Cerebellar cortex (tissue), 1 donor: ENCODE measurements at regions not wholly inside any gene's neighbourhood (a gene's known extent, or its start where the extent isn't known, plus 50 kb on each side); places are given as distances from the start of the nearest gene placed in this dataset.
"Not testable (repeated sequence)": the region's sequence is repeated elsewhere in the genome, so short reads cannot be mapped to it uniquely, and the experiment has no call there.

Source experiments
- DNase-seq: peaks from one replicate; pipeline ENCODE4 v3.0.0-alpha.2; 2015; ENCODE audit warnings: low spot score

DNA sequence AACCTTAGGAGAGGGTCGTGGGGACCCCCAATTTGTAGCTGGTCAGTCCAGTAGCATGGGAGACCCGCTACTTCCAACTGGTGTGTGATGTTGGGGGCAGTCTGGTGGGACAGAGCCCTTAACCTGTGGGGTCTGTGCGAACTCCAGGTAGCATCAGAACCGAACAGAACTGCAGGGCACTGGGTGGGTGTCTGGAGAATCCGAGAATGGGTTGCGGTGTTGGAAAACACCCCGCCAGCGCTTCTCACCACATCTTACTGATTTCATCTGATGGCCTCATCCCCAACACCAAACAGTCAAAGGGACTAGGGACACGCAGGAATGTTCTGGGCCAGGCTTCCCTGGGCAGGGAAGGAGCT, 89.3 kb downstream of the KCNJ18 start:
- not testable (repeated sequence) for DNase-seq

DNA sequence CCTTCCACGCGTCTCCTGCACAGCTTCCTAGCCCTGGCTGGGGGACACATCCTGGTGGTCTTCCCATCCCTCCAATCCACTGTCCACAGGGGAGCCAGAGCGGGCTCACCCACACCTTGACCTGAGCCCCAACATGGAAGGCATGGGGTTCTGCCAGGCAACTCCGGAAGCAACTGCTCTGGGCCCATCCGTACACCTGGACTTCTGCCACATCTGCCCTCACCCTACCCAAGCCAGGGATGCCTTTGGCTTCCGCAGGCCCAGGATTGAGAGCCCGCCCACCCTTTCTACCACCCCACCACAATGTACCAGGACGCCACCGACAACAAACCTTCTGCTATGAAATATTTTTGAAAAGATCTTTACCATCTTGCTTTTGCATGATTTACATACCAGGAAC, 89.8 kb downstream of the KCNJ18 start:
- not testable (repeated sequence) for DNase-seq

DNA sequence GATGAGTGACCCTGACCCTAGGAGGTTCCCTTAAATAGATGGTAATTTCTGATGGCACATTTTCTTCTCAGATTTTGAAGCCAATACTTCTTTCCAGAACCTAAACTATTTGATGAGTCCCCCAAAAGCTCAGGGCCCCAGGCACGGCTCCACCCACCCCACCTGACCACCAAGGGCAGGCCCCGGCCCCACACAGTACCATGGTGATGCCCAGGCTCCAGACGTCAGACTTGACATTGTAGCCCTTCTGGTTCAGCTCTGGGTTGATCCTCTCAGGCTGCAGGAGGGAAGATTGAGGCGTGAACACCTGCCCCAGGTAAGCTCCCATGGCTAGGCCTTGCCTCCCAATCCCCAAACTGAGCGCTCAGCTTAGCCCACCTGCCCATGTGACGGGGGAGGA, 90.3 kb downstream of the KCNJ18 start:
- DNase-seq: not testable (repeated sequence)

DNA sequence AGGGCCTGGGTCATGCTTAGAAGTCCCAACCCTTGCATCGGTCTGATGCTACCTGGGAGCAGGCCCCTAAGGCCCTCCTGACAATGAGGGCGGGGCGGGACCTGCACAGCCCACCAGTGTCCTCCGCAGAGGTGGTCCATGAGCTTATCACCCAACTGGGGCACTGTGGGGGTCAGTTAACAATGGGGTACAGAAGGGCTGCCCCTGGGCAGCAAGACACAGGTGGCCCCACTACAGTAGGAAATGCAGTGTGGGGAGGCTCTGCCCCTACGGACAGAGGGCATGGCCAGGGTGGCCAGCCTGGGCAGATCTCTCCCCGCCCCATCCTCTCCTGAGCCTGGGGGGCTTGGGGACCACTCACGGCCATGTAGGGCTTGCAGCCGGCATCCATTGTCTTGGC, 90.7 kb downstream of the KCNJ18 start:
- not testable (repeated sequence) for DNase-seq

DNA sequence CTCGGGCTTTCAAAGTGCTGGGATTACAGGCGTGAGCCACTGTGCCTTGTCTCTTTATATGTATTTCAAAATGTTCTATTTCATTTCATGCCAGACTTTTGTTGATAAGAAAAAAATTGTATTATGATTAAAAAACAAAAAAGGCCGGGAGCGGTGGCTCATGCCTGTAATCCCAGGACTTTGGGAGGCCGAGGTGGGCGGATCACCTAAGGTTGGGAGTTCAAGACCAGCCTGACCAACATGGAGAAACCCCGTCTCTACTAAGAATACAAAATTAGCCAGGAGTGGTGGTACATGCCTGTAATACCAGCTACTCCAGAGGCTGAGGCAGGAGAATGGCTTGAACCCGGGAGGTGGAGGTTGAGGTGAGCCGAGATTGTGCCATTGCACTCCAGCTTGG, 121.9 kb downstream of the KCNJ18 start:
- DNase-seq: not testable (repeated sequence)

DNA sequence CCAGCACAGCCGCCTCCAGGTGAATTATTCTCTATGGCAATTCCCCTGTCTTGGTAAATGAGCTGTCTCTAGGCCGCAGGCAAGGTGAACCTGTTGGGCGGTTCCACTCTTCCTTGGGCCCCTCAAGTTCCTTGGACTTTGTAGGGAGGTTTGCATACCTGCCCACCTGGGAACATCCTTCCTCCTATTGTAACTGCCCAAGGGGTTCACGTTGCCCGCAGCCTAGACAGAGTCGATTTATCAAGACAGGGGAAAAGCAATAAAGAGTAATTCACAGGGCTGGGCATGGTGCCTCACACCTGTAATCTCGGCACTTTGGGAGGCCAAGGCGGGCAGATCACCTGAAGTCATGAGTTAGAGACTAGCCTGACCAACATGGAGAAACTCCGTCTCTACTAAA, 122.5 kb downstream of the KCNJ18 start:
- DNase-seq: no peak

DNA sequence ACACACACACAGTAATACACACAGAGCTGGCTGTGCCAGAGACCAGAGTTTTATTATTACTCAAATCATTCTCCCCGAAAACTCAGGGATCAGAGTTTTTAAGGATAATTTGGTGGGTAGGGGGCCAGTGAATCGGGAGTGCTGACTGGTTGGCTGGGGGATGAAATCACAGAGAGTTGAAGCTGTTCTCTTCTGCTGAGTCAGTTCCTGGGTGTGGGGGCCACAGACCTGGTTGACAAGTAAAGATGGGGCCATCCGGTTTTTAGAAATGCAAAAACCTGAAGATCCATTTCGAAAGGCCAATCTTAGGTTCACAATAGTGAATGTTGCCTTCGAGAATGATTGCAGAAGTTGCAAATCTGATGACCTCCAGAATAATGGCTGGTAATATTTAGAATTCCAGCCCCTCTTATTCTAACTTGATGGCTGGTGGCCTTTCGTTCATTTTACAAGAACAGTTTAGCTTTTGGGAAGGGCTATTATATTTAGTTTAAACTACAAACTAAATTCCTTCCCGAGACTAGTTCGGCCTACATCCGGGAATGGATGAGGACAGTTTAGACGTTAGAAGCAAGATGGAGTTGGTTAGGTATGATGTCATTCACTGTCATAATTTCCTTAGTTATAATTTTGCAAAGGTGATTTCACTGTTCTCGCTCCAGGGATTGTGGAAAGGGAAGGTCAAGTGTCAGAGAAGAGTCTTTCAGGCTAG, 123.2 kb downstream of the KCNJ18 start:
- DNase-seq: no peak

DNA sequence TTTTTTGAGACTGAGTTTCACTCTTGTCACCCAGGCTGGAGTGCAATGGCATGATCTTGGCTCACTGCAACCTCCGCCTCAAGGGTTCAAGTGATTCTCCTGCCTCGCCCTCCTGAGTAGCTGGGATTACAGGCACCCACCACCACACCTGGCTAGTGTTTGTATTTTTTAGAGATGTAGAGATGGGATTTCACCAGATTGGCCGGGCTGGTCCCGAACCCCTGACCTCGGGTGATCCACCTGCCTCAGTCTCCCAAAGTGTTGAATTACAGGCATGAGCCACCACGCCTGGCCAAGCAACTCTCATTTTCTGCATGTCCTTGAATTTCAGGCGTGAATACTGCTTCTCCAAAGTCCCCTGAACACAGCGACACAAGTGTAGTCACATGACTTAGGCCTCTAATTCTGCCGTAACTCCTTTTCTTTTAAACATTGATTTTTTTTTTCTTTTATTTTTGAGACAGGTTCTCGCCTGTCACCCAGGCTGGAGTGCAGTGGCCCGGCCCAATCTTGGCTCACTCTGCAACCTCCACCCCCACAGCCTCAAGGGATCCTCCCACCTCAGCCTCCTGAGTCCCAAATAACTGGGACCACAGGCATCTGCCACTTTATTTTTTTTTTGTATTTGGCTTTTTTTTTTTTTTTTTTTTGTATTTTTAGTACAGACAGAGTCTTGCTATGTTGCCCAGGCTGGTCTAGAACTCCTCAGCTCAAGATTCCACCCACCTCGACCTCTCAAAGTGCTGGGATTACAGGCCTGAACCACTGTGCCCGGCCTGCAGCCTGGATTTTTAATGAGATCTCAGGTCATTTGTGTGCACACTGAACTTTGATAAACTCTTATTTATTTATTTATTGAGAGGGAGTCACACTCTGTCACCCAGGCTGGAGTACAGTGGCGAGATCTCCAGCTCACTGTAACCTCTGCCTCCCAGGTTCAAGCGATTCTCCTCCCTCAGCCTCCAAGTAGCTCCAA, 124.6 kb downstream of the KCNJ18 start:
- DNase-seq: no peak

DNA sequence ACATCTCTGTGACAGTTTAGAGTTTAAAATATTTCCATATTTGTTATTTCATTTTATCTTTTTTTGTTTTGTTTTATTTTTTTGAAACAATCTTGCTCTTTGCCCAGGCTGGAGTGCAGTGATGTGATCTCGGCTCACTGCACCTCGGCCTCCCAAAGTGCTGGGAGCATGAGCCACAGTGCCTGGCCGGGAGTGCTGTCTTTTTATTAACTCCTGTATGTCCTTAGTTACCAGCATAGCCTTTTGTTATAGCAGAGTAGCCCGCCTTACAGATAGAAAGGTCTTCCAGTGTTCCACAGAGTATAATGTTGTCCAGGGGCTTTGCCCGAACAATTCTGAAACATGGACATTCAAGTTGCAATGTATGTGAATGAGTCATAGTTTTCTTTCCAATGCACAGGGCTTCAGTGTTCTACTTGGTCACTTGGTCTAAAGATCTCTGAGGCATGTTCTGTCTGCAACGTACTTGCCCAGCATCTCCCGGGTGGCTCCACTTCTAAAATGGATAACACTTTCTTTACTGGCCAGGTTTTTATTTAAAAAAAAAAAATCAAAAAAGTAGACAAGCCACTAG, 125.6 kb downstream of the KCNJ18 start:
- DNase-seq: no peak

DNA sequence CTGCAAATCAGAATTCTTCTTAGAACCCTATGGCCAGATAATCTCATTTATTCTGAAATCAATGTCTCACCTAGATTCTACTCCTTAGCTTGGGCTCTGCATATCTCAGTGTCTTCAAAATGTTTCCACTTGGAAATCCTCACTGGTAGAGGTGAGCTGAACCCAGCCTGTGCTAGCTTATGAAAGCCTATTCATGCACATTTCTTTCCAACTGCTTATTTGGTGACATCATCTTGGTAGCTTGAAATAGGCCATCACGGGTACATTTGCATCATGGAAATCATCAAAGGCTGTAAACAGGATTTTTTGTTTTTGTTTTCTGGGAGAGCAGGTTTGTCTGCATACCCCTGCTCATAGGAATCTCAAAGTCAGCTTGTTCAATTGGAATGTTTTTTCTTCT, 130.8 kb downstream of the KCNJ18 start:
- no peak for DNase-seq

DNA sequence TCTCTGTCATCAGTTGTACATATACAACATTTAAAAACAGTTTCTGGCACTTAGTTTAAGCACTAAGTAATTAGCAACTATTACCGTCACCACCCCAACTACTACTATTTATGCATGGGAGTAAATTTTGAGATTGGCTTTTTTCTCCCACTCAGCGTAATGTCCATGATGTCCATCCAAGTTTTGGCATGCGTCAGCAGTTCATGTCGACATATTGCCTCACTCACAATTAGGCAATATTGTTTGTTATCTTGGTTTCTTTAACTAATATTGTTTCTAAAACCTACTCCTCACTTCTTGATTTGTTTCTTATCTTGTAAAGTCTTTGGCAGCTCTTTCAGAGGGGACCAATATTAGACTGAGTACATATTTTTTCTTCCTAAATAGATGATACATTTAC, 131.3 kb downstream of the KCNJ18 start:
- DNase-seq: no peak

DNA sequence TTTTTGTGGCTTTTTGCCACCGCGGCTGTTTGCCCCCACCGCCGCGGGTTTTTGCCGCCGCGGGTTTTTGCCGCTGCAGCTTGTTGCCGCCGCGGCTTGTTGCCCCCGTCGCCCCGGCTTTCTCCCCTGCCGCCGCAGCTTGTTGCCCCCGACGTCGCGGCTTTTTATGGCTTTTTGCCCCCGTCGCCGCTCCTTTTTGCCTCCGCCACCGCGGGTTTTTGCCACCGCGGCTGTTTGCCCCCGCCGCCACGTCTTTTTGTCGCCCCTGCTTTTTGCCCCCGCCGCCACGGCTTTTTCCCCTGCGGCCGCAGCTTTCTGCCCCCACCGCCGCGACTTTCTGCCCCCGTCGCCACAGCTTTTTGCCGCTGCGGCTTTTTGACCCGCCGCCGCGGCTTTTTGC, 149.5 kb downstream of the KCNJ18 start:
- DNase-seq: no peak

DNA sequence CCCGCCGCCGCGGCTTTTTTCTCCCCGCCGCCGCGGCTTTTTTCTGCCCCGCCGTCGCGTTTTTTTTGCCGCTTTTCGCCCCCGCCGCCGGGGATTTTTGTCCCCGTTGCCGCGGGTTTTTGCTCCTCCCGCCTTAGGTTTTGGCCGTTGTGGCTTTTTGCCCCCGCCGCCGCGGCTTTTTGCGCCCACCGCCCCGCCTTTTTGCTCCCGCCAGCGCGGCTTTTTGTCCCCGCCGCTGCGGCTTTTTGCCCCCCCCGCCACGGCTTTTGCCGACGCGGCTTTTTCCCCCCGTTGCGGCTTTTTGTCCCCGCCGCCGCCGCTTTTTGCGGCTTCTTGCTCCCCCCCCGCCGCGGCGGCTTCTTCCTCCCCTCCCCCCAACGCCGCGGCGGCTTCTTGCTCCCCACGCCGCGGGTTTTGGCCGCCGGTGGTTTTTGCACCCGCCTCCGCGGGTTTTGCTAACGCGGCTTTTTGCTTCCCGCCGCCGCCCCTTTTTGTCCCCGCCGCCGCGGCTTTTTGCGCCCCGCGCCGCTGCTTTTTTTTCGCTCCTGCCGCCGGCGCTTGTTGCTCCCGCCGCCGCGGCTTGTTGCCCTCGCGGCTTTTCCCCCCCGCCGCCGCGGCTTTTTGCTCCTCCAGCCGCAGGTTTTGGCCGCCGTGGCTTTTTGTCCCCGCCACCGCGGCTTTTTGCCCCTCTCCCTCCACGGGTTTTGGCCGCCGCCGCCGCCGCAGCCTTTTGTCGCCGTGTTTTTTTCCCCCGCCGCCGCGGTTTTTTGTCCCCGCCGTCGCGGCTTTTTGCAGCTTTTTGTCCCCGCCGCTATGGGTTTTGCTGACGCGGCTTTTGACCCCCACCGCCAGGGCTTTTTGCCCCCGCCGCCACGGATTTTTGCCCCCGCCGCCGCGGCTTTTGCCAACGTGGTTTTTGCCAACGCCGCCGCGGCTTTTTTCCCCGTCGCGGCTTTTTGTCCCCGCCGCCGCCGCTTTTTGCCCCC, 150.3 kb downstream of the KCNJ18 start:
- no peak for DNase-seq

DNA sequence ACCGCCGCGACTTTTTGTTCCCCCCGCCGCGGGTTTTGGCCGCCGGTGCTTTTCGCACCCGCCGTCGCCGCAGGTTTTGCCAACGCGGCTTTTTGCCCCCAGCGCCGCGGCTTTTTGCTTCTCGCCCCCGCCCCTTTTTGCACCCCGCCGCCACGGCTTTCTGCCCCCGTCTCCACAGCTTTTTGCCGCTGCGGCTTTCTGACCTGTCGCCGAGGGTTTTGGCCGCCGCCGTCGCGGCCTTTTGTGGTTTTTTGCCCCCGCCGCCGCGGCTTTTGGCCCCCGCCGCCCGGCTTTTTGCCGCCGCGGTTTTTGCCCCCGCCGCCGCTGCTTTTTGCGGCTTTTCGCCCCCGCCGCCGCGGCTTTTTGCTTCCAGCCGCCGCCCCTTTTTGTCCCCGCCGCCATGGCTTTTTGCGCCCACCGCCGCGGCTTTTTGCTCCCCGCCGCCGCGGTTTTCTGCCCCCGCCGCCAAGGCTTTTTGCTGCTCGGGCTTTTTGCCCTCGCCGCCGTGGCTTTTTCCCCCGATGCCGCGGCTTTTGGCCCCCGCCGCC, 151.1 kb downstream of the KCNJ18 start:
- no peak for DNase-seq

DNA sequence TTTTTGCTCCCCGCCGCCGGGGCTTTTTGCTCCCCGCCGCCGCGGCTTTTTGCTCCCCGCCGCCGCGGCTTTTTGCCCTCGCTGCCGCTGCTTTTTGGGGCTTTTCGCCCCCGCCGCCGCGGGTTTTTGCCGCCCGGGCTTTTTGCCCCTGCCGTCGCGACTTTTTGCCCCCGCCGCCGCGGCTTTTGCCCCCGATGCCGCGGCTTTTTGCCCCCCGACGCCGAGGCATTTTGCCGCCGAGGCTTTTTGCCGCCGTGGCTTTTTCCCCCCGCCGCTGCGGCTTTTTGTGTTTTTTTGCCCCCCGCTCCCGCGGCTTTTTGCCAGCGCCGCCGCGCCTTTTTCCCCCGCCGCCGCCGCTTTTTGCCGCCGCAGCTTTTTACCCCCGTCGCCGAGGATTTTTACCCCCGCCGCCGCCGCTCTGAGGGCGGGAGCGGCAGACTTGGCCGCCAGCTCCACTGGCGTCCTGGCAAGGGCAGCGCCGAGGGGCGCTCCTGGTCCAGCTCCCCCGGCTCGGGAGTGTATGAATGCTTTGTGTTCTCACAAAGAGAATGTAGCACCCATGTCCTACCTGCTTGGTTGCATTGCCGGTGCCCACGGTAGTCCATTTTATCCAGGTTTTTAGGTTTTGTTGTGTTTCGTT, 151.7 kb downstream of the KCNJ18 start:
- no peak for DNase-seq

DNA sequence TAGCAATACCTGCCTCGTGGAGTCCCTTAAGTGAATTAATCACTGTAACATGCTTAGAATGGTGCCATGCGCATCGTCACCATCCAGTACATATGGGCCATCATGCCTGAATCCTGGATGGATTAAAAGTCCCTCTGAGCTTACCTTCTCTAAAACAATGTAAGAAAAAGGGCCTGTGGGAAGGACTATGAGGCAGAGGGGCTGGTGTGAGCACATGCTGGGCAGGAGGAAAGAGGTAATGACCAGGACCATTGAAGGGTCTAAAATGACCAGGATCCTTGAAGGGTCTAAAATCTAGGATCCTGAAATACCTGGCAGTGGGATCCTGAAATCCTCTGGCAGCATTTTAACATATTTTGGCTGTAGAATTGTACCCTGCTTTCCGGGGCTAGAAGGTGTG, 156.2 kb downstream of the KCNJ18 start:
- DNase-seq: not testable (repeated sequence)

DNA sequence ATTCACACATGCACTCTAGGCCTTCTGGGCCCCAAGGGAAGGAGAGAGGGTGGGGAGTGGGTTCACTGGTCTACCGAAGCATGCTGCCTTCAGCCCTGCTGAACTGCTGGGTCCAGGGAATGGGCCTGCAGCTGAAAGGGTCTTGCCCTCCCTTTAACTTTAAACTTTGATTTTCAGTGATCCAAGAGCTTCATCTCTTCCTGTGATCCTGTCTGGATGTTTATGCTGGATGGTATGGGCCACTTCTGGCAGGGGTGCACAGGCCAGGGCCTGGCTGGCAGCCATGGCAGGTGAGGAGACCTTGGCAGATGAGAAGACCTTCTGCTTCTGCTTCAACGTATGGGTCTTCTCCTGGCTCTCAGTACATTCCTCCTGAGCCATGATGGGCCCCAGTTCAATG, 156.7 kb downstream of the KCNJ18 start:
- not testable (repeated sequence) for DNase-seq

DNA sequence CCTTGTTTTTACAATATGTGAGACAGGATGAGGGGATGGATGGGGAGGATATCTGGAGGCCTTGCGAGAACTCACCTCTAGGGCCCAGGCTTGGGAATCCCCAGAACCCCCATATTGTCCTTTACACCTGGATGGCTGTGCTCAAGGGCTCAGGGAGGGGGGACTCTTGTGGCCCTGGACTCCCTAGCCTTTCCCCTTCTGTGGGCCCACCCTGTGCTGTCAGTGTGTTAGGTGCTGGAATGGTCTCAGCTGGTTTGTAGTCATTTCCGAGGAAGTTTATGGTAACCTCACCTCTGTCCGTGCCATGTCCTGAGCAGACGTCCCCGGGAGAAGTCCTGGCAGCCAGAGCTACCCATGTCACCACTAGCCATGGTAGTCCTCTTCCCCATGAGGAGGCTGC, 158.3 kb downstream of the KCNJ18 start:
- not testable (repeated sequence) for DNase-seq
